HepG2 (cell line): ENCODE measurements at regions not wholly inside any gene's neighbourhood (a gene's known extent, or its start where the extent isn't known, plus 50 kb on each side); places are given as distances from the start of the nearest gene placed in this dataset.

Experiments
- ATAC-seq: fragments of 200-7000 bp; cut with Tn5 transposase; 3 replicates; pipeline ENCODE4 v1.9.1; 2020; ENCODE audit warnings: mild to moderate bottlenecking, moderate library complexity
- BruUV-seq: library from RNA; stranded (reverse); fragments of 400-500 nt; replicated peaks from 2 replicates; lab custom pipeline; 2021; lab: Mats Ljungman, UMichigan
- CTCF ChIA-PET: fragments of 300-600 bp; formaldehyde crosslinking; extraction: SDS; loops from one replicate; lab custom pipeline; 2021; ENCODE audit warnings: low total read pairs, inconsistent platforms, low intra/inter-chr PET ratio; lab: Yijun Ruan, JAX
- POLR2A ChIA-PET: fragments of 350-600 bp; sonication (Branson Sonifier 250); formaldehyde crosslinking; loops from one replicate; lab custom pipeline; 2020; ENCODE audit warnings: antibody characterized with exemption, inconsistent platforms; lab: Yijun Ruan, JAX
- DNase-seq: peaks from one replicate; pipeline ENCODE4 v3.0.0-alpha.2; 2015; ENCODE audit warnings: low spot score
- FAIRE-seq: peaks from 3 replicates; lab custom pipeline; 2011; peaks lifted over from hg19 to GRCh38; lab: Jason Lieb, UNC
- H2AFZ ChIP-seq: one replicate; pipeline ENCODE4 v1.6.1; 2011; ENCODE audit warnings: low read length, inconsistent platforms
- H3K27ac ChIP-seq: fragments of 300-600 bp; 3 replicates; pipeline ENCODE4 v1.8.0; 2011; ENCODE audit warnings: mixed run types, mild to moderate bottlenecking, mixed read lengths, low read length, inconsistent platforms; ENCODE audit not compliant: insufficient read depth; ENCODE audit errors: extremely low read length
- H3K27me3 ChIP-seq, 2 experiments: fragments of 200-600 bp in 1 of 2; 2 replicates in 1 of 2; 3 replicates in 1 of 2; pipeline versions ENCODE4 v1.6.0 to v1.8.0; 2011; ENCODE audit warnings: low read length in 2 of 2, mild to moderate bottlenecking in 2 of 2, moderate library complexity in 2 of 2, inconsistent platforms in 1 of 2; ENCODE audit not compliant: insufficient read depth in 2 of 2, control insufficient read depth in 1 of 2
- H3K36me3 ChIP-seq, 2 experiments: fragments of 200-600 bp in 1 of 2; replicated peaks in 1 of 2; 2 replicates in 1 of 2; 3 replicates in 1 of 2; pipeline versions ENCODE4 v1.5.1 to v1.8.0; 2011; ENCODE audit warnings: low read length in 2 of 2, inconsistent platforms in 1 of 2; ENCODE audit not compliant: insufficient read depth in 2 of 2, control insufficient read depth in 1 of 2
- H3K4me1 ChIP-seq: 2 replicates; pipeline ENCODE4 v1.5.1; 2012; ENCODE audit warnings: low read length, inconsistent platforms; ENCODE audit not compliant: insufficient read depth
- H3K4me2 ChIP-seq: 2 replicates; pipeline ENCODE4 v1.6.0; 2011; ENCODE audit warnings: low read depth, low read length, inconsistent platforms
- H3K4me3 ChIP-seq, 3 experiments: fragments of 200-600 bp in 1 of 3; sonication (generic), shearing (Covaris generic) in 1 of 3; replicated peaks in 1 of 3; 2 replicates each; pipeline ENCODE4 v1.5.1; 2011 to 2016; ENCODE audit warnings: low read length in 3 of 3, inconsistent platforms in 2 of 3, low read depth in 2 of 3, mild to moderate bottlenecking in 2 of 3, control low read depth in 1 of 3, mixed read lengths in 1 of 3; ENCODE audit not compliant: insufficient read depth in 1 of 3
- H3K79me2 ChIP-seq: one replicate; pipeline ENCODE4 v1.6.1; 2011; ENCODE audit warnings: low read length, inconsistent platforms; ENCODE audit not compliant: insufficient read depth
- H3K9ac ChIP-seq: 2 replicates; pipeline ENCODE4 v1.6.0; 2011; ENCODE audit warnings: mild to moderate bottlenecking, low read depth, low read length, inconsistent platforms; ENCODE audit not compliant: insufficient read depth
- H3K9me3 ChIP-seq: 2 replicates; pipeline ENCODE4 v1.5.1; 2012; ENCODE audit warnings: mild to moderate bottlenecking, low read length
- H4K20me1 ChIP-seq: 2 replicates; pipeline ENCODE4 v1.6.0; 2011; ENCODE audit warnings: inconsistent platforms, mild to moderate bottlenecking, low read length, moderate library complexity; ENCODE audit not compliant: insufficient read depth
- MAFK ChIP-seq, 2 experiments: IDR thresholded peaks in 1 of 2; conservative IDR thresholded peaks in 1 of 2; 2 replicates each; pipeline ENCODE4 v1.6.1; 2011; ENCODE audit warnings: improper control_type of control experiment in 2 of 2, low read length in 2 of 2
- ZNF329 ChIP-seq: sonication (generic); formaldehyde crosslinking; IDR thresholded peaks from 2 replicates; pipeline ENCODE4 v1.9.0; 2021; ENCODE audit warnings: low read depth, mild to moderate bottlenecking, missing genetic modification reagents
- WGBS: methylation state at CpG from one replicate; pipeline ENCODE4 v1.1.6; 2017; ENCODE audit warnings: low lambda C conversion rate; 5-methylcytosine and 5-hydroxymethylcytosine counted together
- in situ Hi-C: cut with HindIII; loops from 2 replicates; pipeline ENCODE4 v1.10.0; 2017; ENCODE audit warnings: low pct_unique_long_range_greater_than_20kb; ENCODE audit not compliant: extremely low pct_ligation_motif_present
- intact Hi-C: fragments of 100-400 bp; cut with micrococcal nuclease; formaldehyde crosslinking; loops from one replicate; pipeline ENCODE4 v1.10.0; 2022; ENCODE audit not compliant: unreplicated experiment
- TF ChIP-seq, protein P1 (sequence below): sonication (generic); formaldehyde crosslinking; IDR thresholded peaks from 2 replicates; pipeline ENCODE4 v1.4.0; 2020; ENCODE audit warnings: missing genetic modification reagents
- TF ChIP-seq, protein P2 (sequence below): sonication (generic); formaldehyde crosslinking; IDR thresholded peaks from 2 replicates; pipeline ENCODE4 v1.4.0; 2020; ENCODE audit warnings: missing genetic modification reagents

DNA sequence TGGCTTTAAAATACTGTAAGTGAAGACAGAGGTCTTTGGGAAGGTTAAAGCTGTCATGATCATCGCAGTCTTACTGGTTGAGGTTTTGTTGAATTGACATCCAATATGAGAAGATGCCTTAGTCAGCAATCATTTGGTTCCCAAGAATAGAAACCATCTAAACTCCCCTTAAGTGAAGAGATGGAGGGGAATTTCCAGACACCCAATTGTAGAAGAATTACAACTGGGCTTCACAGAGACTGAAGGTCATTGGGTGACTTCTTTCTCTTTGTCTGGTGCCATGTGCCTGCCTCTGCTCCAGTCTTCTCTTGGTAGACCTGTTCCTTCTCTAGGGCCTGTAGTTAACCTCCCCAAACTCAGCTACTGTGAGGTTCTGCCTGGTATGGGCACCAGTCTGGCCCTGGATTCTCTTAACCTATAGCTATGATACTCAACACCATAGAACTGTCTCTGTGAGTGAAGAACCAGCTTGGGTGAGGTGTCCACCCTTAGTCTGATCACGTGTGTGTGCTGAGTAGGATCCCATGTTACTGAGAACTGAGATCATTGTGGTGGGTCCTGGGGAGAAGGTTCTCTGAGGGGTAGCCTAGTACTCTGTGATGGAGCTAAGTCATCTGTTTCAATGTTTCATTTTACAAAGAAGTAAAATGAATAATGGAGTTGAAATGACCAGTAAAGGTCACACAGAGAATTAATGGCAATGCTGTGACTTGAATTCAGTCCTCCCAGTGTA, 182.5 kb downstream of the CSNK2A3 start:
- Histone ChIP-seq H3K4me1 (no peaks in the 10 kb centered on the region), H3K4me2 (no peak overlapping the region), H3K36me3 (no peaks in the 10 kb centered on the region), H3K79me2 (no peaks in the 10 kb centered on the region), H3K27me3 (0 out of 5 replicates have a peak, but pooled peaks cover 0 to 2% of the 10 kb centered on the region in 2 experiments), H3K9me3 (no peaks in the 10 kb centered on the region), H4K20me1 (no peaks in the 10 kb centered on the region), H3K4me3 (no peak overlapping the region), H2AFZ (no peak overlapping the region), H3K9ac (no peak overlapping the region), H3K27ac (no peak overlapping the region)
- POLR2A ChIA-PET: no interaction called here
- no TSS peak for BruUV-seq
- FAIRE-seq (no peak), DNase-seq (no peak), ATAC-seq (no peak)
- intact Hi-C loops (no loop called here), in situ Hi-C loops (no loop called here)
- CTCF ChIA-PET: no interaction called here
- WGBS: 3% methylated on average over 2 of the region's 2 CpGs
- TF ChIP-seq ZNF329 (CRISPR knock-in tag) (no peak), MAFK (conservative IDR thresholded peaks at IDR 0.05 in 1 of 2, IDR thresholded peaks at IDR 0.05 in 1 of 2; ENCODE audit: low read length in 2 of 2) (peak in 1 of 2 experiments; percentile 51; a peak in 2 of 4 replicates)
- TF ChIP-seq, protein P1, sequence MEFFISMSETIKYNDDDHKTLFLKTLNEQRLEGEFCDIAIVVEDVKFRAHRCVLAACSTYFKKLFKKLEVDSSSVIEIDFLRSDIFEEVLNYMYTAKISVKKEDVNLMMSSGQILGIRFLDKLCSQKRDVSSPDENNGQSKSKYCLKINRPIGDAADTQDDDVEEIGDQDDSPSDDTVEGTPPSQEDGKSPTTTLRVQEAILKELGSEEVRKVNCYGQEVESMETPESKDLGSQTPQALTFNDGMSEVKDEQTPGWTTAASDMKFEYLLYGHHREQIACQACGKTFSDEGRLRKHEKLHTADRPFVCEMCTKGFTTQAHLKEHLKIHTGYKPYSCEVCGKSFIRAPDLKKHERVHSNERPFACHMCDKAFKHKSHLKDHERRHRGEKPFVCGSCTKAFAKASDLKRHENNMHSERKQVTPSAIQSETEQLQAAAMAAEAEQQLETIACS (CRISPR knock-in tag): no peak
- TF ChIP-seq, protein P2, sequence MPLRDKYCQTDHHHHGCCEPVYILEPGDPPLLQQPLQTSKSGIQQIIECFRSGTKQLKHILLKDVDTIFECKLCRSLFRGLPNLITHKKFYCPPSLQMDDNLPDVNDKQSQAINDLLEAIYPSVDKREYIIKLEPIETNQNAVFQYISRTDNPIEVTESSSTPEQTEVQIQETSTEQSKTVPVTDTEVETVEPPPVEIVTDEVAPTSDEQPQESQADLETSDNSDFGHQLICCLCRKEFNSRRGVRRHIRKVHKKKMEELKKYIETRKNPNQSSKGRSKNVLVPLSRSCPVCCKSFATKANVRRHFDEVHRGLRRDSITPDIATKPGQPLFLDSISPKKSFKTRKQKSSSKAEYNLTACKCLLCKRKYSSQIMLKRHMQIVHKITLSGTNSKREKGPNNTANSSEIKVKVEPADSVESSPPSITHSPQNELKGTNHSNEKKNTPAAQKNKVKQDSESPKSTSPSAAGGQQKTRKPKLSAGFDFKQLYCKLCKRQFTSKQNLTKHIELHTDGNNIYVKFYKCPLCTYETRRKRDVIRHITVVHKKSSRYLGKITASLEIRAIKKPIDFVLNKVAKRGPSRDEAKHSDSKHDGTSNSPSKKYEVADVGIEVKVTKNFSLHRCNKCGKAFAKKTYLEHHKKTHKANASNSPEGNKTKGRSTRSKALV (CRISPR knock-in tag): no peak
